Fibroblast of the aortic adventitia (primary cell): ENCODE measurements at regions not wholly inside any gene's neighbourhood (a gene's known extent, or its start where the extent isn't known, plus 50 kb on each side); places are given as distances from the start of the nearest gene placed in this dataset.

Experiments
- DNase-seq: peaks from one replicate; pipeline ENCODE4 v3.0.0-alpha.2; 2010; ENCODE audit warnings: low read depth
- H3K4me3 ChIP-seq: 2 replicates; pipeline ENCODE4 v1.5.1; 2011; ENCODE audit warnings: low read depth, mild to moderate bottlenecking, control low read depth, low read length, moderate library complexity
- TF ChIP-seq, protein P1 (sequence below): IDR thresholded peaks from 2 replicates; pipeline ENCODE4 v1.5.1; 2011; ENCODE audit warnings: mild to moderate bottlenecking, low read length, control low read depth, inconsistent platforms; ENCODE audit not compliant: insufficient read depth

DNA sequence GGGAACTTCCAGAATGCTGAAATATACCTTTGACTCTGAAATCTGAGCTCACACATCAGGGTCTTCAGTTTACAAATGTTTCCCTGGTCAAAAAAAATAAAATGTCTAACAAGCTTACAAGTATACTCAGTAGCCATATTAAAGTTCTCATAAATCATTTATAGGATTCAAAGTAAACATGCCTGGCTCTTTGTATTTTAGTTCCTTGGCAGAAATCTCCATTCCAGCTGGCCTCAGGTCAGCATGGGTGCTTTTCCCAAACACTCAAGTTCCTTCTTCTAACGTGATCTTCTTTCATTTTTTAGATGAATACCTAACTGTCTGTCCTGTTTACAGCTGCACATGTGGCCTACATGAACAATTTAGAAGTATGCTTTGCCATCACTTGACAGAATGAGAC lies 263.2 kb downstream of the GAS1 start:
- TF ChIP-seq, protein P1, sequence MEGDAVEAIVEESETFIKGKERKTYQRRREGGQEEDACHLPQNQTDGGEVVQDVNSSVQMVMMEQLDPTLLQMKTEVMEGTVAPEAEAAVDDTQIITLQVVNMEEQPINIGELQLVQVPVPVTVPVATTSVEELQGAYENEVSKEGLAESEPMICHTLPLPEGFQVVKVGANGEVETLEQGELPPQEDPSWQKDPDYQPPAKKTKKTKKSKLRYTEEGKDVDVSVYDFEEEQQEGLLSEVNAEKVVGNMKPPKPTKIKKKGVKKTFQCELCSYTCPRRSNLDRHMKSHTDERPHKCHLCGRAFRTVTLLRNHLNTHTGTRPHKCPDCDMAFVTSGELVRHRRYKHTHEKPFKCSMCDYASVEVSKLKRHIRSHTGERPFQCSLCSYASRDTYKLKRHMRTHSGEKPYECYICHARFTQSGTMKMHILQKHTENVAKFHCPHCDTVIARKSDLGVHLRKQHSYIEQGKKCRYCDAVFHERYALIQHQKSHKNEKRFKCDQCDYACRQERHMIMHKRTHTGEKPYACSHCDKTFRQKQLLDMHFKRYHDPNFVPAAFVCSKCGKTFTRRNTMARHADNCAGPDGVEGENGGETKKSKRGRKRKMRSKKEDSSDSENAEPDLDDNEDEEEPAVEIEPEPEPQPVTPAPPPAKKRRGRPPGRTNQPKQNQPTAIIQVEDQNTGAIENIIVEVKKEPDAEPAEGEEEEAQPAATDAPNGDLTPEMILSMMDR, result no peak
- peak; percentile 47 for DNase-seq
- H3K4me3 ChIP-seq, result no peak overlapping the region

DNA sequence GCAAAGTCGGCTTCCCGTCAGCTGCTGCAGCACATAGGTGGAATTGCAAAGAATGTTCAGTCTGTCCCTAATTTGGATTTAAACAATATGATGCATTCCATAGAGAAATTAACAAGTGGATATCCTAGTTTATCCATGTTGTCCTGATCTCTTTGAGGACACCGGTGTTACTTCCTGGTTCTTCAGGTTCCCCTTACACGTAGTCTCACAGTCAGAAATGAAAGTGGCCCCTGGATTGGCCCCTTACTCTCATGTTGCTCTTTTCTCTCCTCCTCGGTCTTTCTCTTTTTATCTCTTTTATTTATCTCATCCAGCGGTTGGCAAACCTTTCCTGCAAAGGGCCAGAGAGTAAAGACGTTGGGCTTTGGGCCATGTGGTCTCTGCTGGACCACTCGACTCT lies 265.1 kb downstream of the GAS1 start:
- H3K4me3 ChIP-seq, result no peak overlapping the region
- TF ChIP-seq, protein P1, result no peak
- DNase-seq, result no peak

DNA sequence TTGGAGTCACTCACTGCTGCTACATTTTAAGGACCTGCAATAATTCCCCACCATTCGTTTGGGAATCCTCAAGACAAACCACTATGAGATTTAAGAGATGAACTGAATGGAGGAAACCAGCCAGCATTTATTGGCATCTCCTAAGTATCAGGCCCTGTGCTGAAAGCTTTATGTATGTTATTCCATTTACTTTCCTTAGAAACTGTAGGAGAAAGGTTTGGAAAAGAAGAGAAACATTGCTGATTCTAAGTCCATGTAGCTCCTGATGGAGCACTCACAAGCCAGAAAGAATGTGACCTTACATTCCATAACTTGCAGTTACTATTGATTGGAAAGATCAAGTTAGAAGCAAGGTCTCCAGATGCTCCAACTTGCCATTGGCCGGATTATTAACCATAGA lies 267.4 kb downstream of the GAS1 start:
- no peak for DNase-seq
- H3K4me3 ChIP-seq, result no peak overlapping the region
- TF ChIP-seq, protein P1, result no peak

DNA sequence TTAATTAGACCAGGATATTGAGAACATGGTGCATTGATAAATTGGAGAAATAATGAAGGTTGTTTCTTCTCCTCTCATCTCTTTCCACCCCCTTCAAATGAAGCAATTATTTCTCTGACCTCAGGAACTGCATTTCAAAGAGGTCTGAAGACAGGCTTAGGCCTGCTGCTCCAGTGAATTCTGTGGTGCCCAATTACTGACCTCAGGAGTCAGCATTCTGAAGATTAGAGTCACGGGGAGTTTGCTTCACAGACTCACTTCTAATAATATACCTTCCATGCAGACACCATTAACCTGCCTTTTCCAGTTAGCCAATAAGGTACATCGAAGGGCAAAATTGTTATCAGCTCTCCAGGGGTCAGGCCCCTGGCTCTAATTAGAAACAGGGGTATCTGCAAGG lies 270.9 kb downstream of the GAS1 start:
- no peak for DNase-seq
- TF ChIP-seq, protein P1, result no peak
- no peak overlapping the region for H3K4me3 ChIP-seq

DNA sequence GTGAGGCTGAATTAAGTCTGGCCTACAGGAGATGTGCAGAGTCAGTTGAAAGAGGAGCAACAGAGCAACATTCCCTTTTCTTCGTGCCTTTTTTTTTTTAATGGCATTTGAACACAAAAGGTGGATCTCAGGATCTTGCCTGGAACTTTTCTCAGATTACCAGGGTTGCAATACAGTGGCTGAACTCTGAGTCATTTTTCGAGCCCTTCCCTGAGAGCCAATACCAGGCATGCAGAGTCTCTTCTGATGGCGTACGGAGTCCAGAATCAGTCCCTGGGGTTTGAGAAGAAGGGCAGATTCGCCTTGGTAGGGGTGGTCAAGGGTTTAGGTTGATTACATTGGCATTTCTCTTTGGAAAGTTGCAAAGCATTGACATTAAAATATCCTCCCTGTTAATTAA lies 271.5 kb downstream of the GAS1 start:
- TF ChIP-seq, protein P1, result no peak
- H3K4me3 ChIP-seq, result no peak overlapping the region
- no peak for DNase-seq

DNA sequence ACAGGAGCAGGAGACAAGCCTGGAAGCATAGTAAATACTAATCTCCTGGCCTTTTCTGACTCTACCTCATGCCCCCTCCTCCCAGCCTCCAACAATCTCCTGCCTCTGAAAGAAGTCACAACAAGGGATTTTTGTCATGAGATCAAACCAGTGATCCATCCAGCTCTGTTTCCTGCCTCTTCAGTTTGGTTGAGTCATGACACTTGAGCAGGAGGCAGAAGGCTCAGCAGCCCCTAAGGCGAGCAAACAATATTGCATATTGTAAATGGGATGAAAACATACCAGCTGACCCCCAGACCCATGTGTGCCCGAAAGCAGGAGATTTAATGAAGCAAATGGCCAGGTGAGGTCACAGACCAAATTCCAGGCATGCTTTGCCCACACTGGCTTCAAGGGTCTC lies 272.8 kb downstream of the GAS1 start:
- H3K4me3 ChIP-seq, result no peak overlapping the region
- DNase-seq, result no peak
- TF ChIP-seq, protein P1, result no peak

DNA sequence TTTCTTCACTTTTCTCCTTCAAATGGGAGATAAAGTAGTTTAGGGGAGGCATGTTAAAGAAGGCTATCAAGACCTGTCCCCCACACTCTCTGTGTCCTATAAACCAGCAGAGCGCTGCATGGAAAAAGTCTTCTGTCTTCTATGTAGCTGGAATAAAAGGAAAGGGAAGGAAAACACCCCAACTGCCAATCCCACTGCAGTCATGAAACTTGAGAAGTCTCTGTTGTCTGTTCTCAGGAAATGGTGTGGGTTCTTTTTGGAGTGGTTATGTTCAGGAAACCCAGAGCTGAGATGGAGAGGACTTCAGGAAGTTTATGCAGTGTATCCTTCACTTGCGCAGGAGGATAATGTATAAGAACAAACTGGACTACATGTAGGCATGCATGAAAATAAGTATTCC lies 274.3 kb downstream of the GAS1 start:
- no peak overlapping the region for H3K4me3 ChIP-seq
- DNase-seq, result no peak
- TF ChIP-seq, protein P1, result no peak
